ENCODE measurements at regions not wholly inside any gene's neighbourhood (a gene's known extent, or its start where the extent isn't known, plus 50 kb on each side); places are given as distances from the start of the nearest gene placed in this dataset.

GRCh38 chr2:180715044-180715443 is 265.4 kb upstream of the UBE2E3 start:
- no peak overlapping the region for H3K9ac ChIP-seq (ENCODE audit: low read length)
- H3K27me3 ChIP-seq (ENCODE audit: insufficient read depth, low read length) = no peaks in the 10 kb centered on the region
- no TSS peak for BruUV-seq (replicated peaks)
- H3K4me2 ChIP-seq (ENCODE audit: low read length) = no peak overlapping the region
- H2AFZ ChIP-seq (ENCODE audit: low read depth, low read length, poor library complexity, severe bottlenecking) = no peak overlapping the region
- RAD21 ChIA-PET (ENCODE audit: low non-redundant PET in 1 of 2, low total read pairs in 2 of 2, uncharacterized antibody in 2 of 2, unreplicated experiment in 2 of 2) = no interaction called here
- CTCF ChIA-PET = no interaction called here
- POLR2A ChIA-PET = no interaction called here
- H3K9me3 ChIP-seq (ENCODE audit: control insufficient read depth in 1 of 2, insufficient read depth in 1 of 2, low read depth in 1 of 2, low read length in 2 of 2) = no peaks in the 10 kb centered on the region; a peak in 2 of 4 replicates
- H3K9me2 ChIP-seq (ENCODE audit: insufficient read depth) = no peaks in the 10 kb centered on the region
- no peak overlapping the region for H3K4me3 ChIP-seq (replicated peaks in 1 of 2; ENCODE audit: low read depth in 1 of 2, low read length in 2 of 2)
- H3K79me2 ChIP-seq (ENCODE audit: insufficient read depth, low read length) = no peaks in the 10 kb centered on the region
- intact Hi-C loops (cut with micrococcal nuclease) = no loop called here
- no peak overlapping the region for H3K27ac ChIP-seq (ENCODE audit: low read depth, low read length)
- ATAC-seq (no peak), DNase-seq (ENCODE audit: low read depth, low spot score) (no peak)
- H4K20me1 ChIP-seq (ENCODE audit: insufficient read depth) = no peaks in the 10 kb centered on the region
- no peaks in the 10 kb centered on the region for H3K4me1 ChIP-seq (ENCODE audit: control insufficient read depth in 1 of 2, insufficient read depth in 2 of 2, low read length in 2 of 2)
- no peaks in the 10 kb centered on the region for H3K36me3 ChIP-seq (ENCODE audit: control insufficient read depth in 1 of 2, insufficient read depth in 2 of 2, low read length in 2 of 2)
- TF ChIP-seq, protein P1, sequence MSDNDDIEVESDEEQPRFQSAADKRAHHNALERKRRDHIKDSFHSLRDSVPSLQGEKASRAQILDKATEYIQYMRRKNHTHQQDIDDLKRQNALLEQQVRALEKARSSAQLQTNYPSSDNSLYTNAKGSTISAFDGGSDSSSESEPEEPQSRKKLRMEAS (IDR thresholded peaks at IDR 0.05) = no peak
- no peak for TF ChIP-seq EGR1 (IDR thresholded peaks at IDR 0.05; ENCODE audit: low read depth)
- TF ChIP-seq CEBPB (IDR thresholded peaks at IDR 0.05; ENCODE audit: low read depth) = no peak
- no peak for TF ChIP-seq CBX3 (IDR thresholded peaks at IDR 0.05; ENCODE audit: low read depth)
- no peak for TF ChIP-seq ATF3 (IDR thresholded peaks at IDR 0.05)
- TF ChIP-seq POLR2AphosphoS5 (IDR thresholded peaks at IDR 0.05; ENCODE audit: low read depth, low read length) = no peak
- no peak for TF ChIP-seq EZH2phosphoT487 (IDR thresholded peaks at IDR 0.05; ENCODE audit: borderline replicate concordance)
- no peak for TF ChIP-seq SRF (IDR thresholded peaks at IDR 0.05; ENCODE audit: low read depth)
- TF ChIP-seq SP1 (IDR thresholded peaks at IDR 0.05; ENCODE audit: low read depth) = no peak
- TF ChIP-seq EZH2 (IDR thresholded peaks at IDR 0.05) = no peak
- no peak for TF ChIP-seq POLR2A (IDR thresholded peaks at IDR 0.05; ENCODE audit: borderline replicate concordance, extremely low read depth, insufficient read depth, insufficient read length)
- TF ChIP-seq JUND (IDR thresholded peaks at IDR 0.05) = no peak
- TF ChIP-seq, protein P2, sequence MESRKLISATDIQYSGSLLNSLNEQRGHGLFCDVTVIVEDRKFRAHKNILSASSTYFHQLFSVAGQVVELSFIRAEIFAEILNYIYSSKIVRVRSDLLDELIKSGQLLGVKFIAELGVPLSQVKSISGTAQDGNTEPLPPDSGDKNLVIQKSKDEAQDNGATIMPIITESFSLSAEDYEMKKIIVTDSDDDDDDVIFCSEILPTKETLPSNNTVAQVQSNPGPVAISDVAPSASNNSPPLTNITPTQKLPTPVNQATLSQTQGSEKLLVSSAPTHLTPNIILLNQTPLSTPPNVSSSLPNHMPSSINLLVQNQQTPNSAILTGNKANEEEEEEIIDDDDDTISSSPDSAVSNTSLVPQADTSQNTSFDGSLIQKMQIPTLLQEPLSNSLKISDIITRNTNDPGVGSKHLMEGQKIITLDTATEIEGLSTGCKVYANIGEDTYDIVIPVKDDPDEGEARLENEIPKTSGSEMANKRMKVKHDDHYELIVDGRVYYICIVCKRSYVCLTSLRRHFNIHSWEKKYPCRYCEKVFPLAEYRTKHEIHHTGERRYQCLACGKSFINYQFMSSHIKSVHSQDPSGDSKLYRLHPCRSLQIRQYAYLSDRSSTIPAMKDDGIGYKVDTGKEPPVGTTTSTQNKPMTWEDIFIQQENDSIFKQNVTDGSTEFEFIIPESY (IDR thresholded peaks at IDR 0.05; ENCODE audit: extremely low read depth, insufficient replicate concordance, low read length) = no peak
- TF ChIP-seq ELF1 (IDR thresholded peaks at IDR 0.05; ENCODE audit: borderline replicate concordance, low read depth) = no peak
- no peak for TF ChIP-seq SIN3A (IDR thresholded peaks at IDR 0.05; ENCODE audit: low read depth)
- TF ChIP-seq ZFX (IDR thresholded peaks at IDR 0.05) = no peak
- no peak for TF ChIP-seq ZNF274 (IDR thresholded peaks at IDR 0.05; ENCODE audit: low read depth, low read length)
- no peak for TF ChIP-seq RAD21 (IDR thresholded peaks at IDR 0.05; ENCODE audit: low read depth)
- no peak for TF ChIP-seq FOSL1 (IDR thresholded peaks at IDR 0.05; ENCODE audit: low read depth)
- no peak for TF ChIP-seq REST (IDR thresholded peaks at IDR 0.05; ENCODE audit: low read depth)
